ENCODE measurements at regions not wholly inside any gene's neighbourhood (a gene's known extent, or its start where the extent isn't known, plus 50 kb on each side); places are given as distances from the start of the nearest gene placed in this dataset.

DNA sequence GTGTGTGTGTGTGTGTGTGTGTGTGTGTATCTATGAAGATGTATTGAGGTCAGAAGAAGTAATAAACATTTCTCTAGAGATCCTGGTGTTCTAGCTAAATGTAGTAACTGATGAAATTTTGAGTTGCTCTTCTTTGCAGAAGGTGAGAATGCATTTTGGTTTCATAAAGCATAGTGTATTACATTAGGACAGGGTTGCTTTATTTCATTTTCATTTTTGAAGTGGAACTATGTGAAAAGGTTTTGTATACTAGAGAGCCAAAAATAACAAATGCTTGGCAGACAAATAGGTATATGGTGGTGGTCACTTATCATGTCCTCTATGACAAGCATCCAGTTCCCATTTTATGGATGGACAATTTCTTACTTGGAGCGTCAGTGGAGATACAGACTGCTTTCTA lies 99.0 kb downstream of the CASP12 start:
- Histone ChIP-seq H3K27ac (ENCODE audit: low read depth in 2 of 2, low read length in 2 of 2) (no peak overlapping the region), H3K4me3 (ENCODE audit: low read length in 2 of 2) (peak overlapping the region in 1 of 2 donors; percentile 2), H3K9me3 (ENCODE audit: control insufficient read depth in 2 of 2, low read length in 2 of 2) (no peaks in the 10 kb centered on the region), H3K9ac (ENCODE audit: low read depth in 1 of 2, low read length in 2 of 2) (no peak overlapping the region), H3K36me3 (ENCODE audit: control insufficient read depth in 2 of 2, insufficient read depth in 2 of 2, low read length in 2 of 2) (no peaks in the 10 kb centered on the region), H3K27me3 (ENCODE audit: control insufficient read depth in 2 of 2, insufficient read depth in 2 of 2, low read length in 2 of 2) (no peaks in the 10 kb centered on the region), H3K4me1 (ENCODE audit: control insufficient read depth in 2 of 2, insufficient read depth in 2 of 2, low read length in 2 of 2) (no peaks in the 10 kb centered on the region)

DNA sequence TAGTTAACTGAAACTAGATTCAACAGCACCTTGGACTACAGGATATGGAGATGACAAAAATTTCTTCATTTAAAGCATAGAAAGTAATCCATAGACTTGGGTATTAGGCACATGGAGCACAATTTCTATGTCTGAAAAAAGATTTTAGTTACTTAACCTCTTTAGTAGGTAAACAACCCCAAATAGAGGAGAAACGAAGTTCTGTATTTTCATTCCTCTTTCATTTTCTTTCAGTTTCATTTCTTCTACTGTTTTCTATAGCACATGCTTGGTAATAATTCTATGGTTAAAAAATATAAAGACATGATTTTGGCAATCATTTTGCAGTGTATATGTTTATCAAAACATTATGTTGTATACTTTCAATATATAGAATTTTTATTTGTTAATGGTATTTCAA lies 99.5 kb downstream of the CASP12 start:
- no peaks in the 10 kb centered on the region for H3K4me1 ChIP-seq (ENCODE audit: control insufficient read depth in 2 of 2, insufficient read depth in 2 of 2, low read length in 2 of 2)
- no peak overlapping the region for H3K27ac ChIP-seq (ENCODE audit: low read depth in 2 of 2, low read length in 2 of 2)
- H3K9me3 ChIP-seq (ENCODE audit: control insufficient read depth in 2 of 2, low read length in 2 of 2): no peaks in the 10 kb centered on the region
- H3K9ac ChIP-seq (ENCODE audit: low read depth in 1 of 2, low read length in 2 of 2): no peak overlapping the region
- no peaks in the 10 kb centered on the region for H3K36me3 ChIP-seq (ENCODE audit: control insufficient read depth in 2 of 2, insufficient read depth in 2 of 2, low read length in 2 of 2)
- H3K4me3 ChIP-seq (ENCODE audit: low read length in 2 of 2): peak overlapping the region in 1 of 2 donors; percentile 53
- no peaks in the 10 kb centered on the region for H3K27me3 ChIP-seq (ENCODE audit: control insufficient read depth in 2 of 2, insufficient read depth in 2 of 2, low read length in 2 of 2)

DNA sequence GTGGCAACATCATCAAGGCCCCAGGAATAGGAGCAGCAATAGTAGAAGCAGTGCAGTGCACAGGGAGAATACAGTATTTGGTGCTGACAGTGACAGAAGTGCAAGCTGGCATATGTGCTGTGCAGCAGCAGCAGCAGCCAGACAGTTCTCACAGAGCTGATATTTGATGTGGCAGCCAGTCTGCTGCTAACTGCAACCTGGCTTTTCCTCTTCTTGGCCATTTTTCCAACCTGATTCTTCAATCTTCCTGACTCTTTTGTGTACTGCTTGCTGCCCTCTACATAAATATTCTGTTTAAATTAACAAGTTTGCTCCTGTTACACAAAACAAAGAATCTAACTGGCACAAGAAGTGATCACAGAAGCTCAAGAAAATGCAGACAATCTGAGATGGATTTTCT lies 102.0 kb downstream of the CASP12 start:
- H3K9ac ChIP-seq (ENCODE audit: low read depth in 1 of 2, low read length in 2 of 2): no peak overlapping the region
- H3K27ac ChIP-seq (ENCODE audit: low read depth in 2 of 2, low read length in 2 of 2): no peak overlapping the region
- H3K4me3 ChIP-seq (ENCODE audit: low read length in 2 of 2): no peak overlapping the region
- H3K9me3 ChIP-seq (ENCODE audit: control insufficient read depth in 2 of 2, low read length in 2 of 2): no peaks in the 10 kb centered on the region
- no peaks in the 10 kb centered on the region for H3K4me1 ChIP-seq (ENCODE audit: control insufficient read depth in 2 of 2, insufficient read depth in 2 of 2, low read length in 2 of 2)
- no peaks in the 10 kb centered on the region for H3K36me3 ChIP-seq (ENCODE audit: control insufficient read depth in 2 of 2, insufficient read depth in 2 of 2, low read length in 2 of 2)
- no peaks in the 10 kb centered on the region for H3K27me3 ChIP-seq (ENCODE audit: control insufficient read depth in 2 of 2, insufficient read depth in 2 of 2, low read length in 2 of 2)

DNA sequence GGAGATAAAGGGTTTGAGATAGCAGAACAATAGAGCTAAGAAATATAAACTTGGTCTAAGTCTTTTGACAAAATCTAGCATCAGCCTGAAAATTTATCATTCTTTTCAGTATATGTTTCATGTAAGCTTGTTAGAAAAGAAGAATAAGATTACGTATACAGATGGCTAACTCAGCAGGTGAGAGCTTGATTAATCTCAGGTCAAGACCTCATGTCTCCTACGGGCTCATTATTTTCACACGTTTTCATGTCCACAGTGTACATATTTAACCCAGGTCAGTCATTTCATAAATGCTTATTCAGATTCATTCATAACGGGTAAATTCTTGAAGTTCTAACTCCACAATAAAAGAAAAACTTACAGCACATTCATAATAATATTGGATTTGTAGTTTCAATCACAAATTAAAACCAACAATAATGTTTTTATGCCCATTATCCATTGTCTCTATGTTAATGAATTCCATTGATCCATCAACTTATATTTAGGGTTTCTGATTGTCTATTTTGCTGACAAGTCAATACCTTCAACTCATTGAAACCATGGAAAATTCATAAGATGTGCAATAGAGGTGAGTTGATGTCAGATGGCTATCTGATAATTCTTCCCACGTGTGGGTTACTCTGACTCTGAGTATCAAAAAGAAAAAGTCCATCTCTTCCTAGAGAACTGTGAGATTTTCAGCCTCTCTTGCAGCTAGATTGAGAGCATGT lies 102.6 kb downstream of the CASP12 start:
- H3K9ac ChIP-seq (ENCODE audit: low read depth in 1 of 2, low read length in 2 of 2): no peak overlapping the region
- H3K4me3 ChIP-seq (ENCODE audit: low read length in 2 of 2): no peak overlapping the region
- no peaks in the 10 kb centered on the region for H3K9me3 ChIP-seq (ENCODE audit: control insufficient read depth in 2 of 2, low read length in 2 of 2)
- H3K36me3 ChIP-seq (ENCODE audit: control insufficient read depth in 2 of 2, insufficient read depth in 2 of 2, low read length in 2 of 2): no peaks in the 10 kb centered on the region
- no peaks in the 10 kb centered on the region for H3K4me1 ChIP-seq (ENCODE audit: control insufficient read depth in 2 of 2, insufficient read depth in 2 of 2, low read length in 2 of 2)
- H3K27me3 ChIP-seq (ENCODE audit: control insufficient read depth in 2 of 2, insufficient read depth in 2 of 2, low read length in 2 of 2): no peaks in the 10 kb centered on the region
- H3K27ac ChIP-seq (ENCODE audit: low read depth in 2 of 2, low read length in 2 of 2): no peak overlapping the region

DNA sequence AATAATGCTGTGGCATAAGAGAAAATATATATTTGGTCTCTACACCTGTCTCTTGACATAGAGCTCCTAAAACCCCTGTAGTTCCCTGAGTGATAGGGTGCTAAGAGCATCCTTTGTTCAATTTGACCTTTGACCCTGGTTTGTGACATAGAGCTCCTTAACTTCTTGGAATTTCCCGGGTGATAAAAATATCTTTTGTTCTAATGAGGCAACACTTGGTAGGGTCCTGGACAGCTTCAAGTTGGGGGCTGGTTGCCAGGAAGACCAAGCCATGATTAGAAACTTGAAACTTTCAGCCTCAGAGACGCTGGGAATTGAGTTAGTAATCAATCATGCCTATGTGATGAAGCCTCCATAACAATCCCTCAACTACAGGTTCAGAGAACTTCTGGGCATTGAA lies 105.4 kb downstream of the CASP12 start:
- Histone ChIP-seq H3K9me3 (ENCODE audit: control insufficient read depth in 2 of 2, low read length in 2 of 2) (no peaks in the 10 kb centered on the region), H3K27ac (ENCODE audit: low read depth in 2 of 2, low read length in 2 of 2) (no peak overlapping the region), H3K9ac (ENCODE audit: low read depth in 1 of 2, low read length in 2 of 2) (no peak overlapping the region), H3K36me3 (ENCODE audit: control insufficient read depth in 2 of 2, insufficient read depth in 2 of 2, low read length in 2 of 2) (no peaks in the 10 kb centered on the region), H3K27me3 (ENCODE audit: control insufficient read depth in 2 of 2, insufficient read depth in 2 of 2, low read length in 2 of 2) (no peaks in the 10 kb centered on the region), H3K4me3 (ENCODE audit: low read length in 2 of 2) (no peak overlapping the region), H3K4me1 (ENCODE audit: control insufficient read depth in 2 of 2, insufficient read depth in 2 of 2, low read length in 2 of 2) (no peaks in the 10 kb centered on the region)

DNA sequence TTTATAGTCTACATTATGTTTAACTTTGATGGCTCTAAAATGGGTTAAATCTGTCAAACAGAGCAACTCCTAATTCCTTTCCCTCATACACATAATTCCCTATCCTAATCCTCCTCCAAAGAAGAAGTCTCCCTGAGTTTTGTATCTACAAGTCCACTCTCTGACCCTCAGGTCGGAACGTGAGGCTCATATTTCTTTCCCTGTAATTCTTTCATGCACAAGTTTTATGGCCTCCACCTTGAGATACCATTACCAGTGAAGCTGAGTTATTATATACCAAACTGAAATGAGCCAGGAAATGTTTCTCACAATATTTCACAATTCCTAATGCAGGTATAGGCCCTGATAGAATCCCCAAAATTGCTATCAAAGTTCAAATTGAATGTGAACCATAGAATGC lies 106.4 kb downstream of the CASP12 start:
- no peaks in the 10 kb centered on the region for H3K4me1 ChIP-seq (ENCODE audit: control insufficient read depth in 2 of 2, insufficient read depth in 2 of 2, low read length in 2 of 2)
- H3K9me3 ChIP-seq (ENCODE audit: control insufficient read depth in 2 of 2, low read length in 2 of 2): no peaks in the 10 kb centered on the region
- H3K36me3 ChIP-seq (ENCODE audit: control insufficient read depth in 2 of 2, insufficient read depth in 2 of 2, low read length in 2 of 2): no peaks in the 10 kb centered on the region
- no peak overlapping the region for H3K27ac ChIP-seq (ENCODE audit: low read depth in 2 of 2, low read length in 2 of 2)
- no peaks in the 10 kb centered on the region for H3K27me3 ChIP-seq (ENCODE audit: control insufficient read depth in 2 of 2, insufficient read depth in 2 of 2, low read length in 2 of 2)
- H3K4me3 ChIP-seq (ENCODE audit: low read length in 2 of 2): no peak overlapping the region
- no peak overlapping the region for H3K9ac ChIP-seq (ENCODE audit: low read depth in 1 of 2, low read length in 2 of 2)

DNA sequence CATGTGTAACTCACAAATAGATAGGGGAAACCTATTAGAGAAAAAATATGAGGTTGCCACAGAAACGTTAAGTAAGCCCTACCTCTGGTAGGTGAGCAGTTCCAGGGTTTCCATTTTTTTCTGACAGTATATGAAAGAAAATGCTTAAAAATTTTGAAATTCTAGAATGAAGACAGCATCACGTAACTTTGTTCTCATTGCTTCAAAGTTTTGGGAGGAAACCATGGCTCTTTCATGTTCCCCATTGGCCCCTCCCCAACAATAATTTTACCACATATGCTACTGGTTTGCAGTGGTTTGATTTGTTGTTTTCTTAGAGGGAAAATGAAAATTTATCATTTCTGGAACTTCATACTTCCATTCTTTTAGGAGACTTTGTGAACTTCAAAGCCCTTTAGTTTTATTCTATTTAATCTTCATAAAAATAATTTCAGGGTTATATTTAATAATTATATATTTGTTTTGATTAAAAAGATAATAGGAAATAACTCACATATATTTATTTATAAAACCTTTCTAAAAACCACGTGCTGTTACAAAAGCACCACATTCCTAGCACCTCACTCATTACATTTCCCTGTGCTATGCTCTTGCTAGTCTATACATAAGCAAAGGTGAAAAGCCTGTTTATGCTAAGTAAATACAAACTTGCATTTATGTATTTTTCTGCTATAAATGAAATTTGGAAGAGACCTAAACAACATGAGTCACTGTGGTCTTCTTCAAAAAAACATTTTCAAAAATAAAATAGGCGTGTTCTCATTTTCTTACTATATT lies 113.4 kb downstream of the CASP12 start:
- Histone ChIP-seq H3K27ac (ENCODE audit: low read depth in 2 of 2, low read length in 2 of 2) (no peak overlapping the region), H3K9me3 (ENCODE audit: control insufficient read depth in 2 of 2, low read length in 2 of 2) (no peaks in the 10 kb centered on the region), H3K27me3 (ENCODE audit: control insufficient read depth in 2 of 2, insufficient read depth in 2 of 2, low read length in 2 of 2) (no peaks in the 10 kb centered on the region), H3K36me3 (ENCODE audit: control insufficient read depth in 2 of 2, insufficient read depth in 2 of 2, low read length in 2 of 2) (no peaks in the 10 kb centered on the region), H3K4me3 (ENCODE audit: low read length in 2 of 2) (no peak overlapping the region), H3K9ac (ENCODE audit: low read depth in 1 of 2, low read length in 2 of 2) (no peak overlapping the region), H3K4me1 (ENCODE audit: control insufficient read depth in 2 of 2, insufficient read depth in 2 of 2, low read length in 2 of 2) (no peaks in the 10 kb centered on the region)

DNA sequence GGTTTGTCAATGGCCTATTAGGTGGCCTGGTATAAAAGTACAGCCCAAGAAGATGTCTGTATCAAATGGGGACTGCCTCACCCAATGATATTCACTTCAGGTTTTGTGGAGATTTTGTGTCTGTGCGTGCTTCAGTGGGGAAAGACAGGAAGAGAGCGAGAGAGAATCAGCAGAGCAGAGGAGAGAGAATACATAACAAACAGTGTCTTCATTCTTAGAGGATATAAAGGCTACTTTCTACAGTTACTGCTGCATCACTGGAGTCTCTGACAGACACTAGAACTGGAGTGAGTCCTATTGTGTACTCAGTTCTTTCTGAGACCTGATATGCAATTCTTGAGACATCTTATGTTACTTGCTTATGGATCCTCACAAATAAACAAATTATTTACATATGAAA lies 115.0 kb downstream of the CASP12 start:
- Histone ChIP-seq H3K9ac (ENCODE audit: low read depth in 1 of 2, low read length in 2 of 2) (no peak overlapping the region), H3K27me3 (ENCODE audit: control insufficient read depth in 2 of 2, insufficient read depth in 2 of 2, low read length in 2 of 2) (no peaks in the 10 kb centered on the region), H3K9me3 (ENCODE audit: control insufficient read depth in 2 of 2, low read length in 2 of 2) (no peaks in the 10 kb centered on the region), H3K27ac (ENCODE audit: low read depth in 2 of 2, low read length in 2 of 2) (no peak overlapping the region), H3K36me3 (ENCODE audit: control insufficient read depth in 2 of 2, insufficient read depth in 2 of 2, low read length in 2 of 2) (no peaks in the 10 kb centered on the region), H3K4me1 (ENCODE audit: control insufficient read depth in 2 of 2, insufficient read depth in 2 of 2, low read length in 2 of 2) (no peaks in the 10 kb centered on the region), H3K4me3 (ENCODE audit: low read length in 2 of 2) (no peak overlapping the region)

DNA sequence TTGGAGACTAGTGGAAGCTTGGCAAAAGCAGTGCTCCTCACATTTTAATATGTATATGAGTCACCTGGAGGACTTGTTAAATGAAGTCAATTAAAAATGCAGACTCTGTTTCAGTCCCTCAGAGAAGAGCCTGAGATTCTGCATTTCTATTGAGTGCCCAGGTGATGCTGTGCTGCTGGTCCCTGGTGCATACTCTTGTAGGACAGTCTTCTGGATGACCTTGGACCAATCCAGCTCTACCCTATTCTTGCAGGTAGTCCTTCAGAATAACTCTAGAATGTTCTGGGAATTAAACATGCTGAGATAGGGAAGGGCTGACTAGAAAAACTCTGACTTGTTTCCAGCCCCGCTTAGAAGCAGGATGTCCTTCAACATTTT lies 115.9 kb downstream of the CASP12 start:
- Histone ChIP-seq H3K9me3 (ENCODE audit: control insufficient read depth in 2 of 2, low read length in 2 of 2) (no peaks in the 10 kb centered on the region), H3K4me3 (ENCODE audit: low read length in 2 of 2) (no peak overlapping the region), H3K27me3 (ENCODE audit: control insufficient read depth in 2 of 2, insufficient read depth in 2 of 2, low read length in 2 of 2) (no peaks in the 10 kb centered on the region), H3K4me1 (ENCODE audit: control insufficient read depth in 2 of 2, insufficient read depth in 2 of 2, low read length in 2 of 2) (no peaks in the 10 kb centered on the region), H3K36me3 (ENCODE audit: control insufficient read depth in 2 of 2, insufficient read depth in 2 of 2, low read length in 2 of 2) (no peaks in the 10 kb centered on the region), H3K27ac (ENCODE audit: low read depth in 2 of 2, low read length in 2 of 2) (no peak overlapping the region), H3K9ac (ENCODE audit: low read depth in 1 of 2, low read length in 2 of 2) (no peak overlapping the region)

DNA sequence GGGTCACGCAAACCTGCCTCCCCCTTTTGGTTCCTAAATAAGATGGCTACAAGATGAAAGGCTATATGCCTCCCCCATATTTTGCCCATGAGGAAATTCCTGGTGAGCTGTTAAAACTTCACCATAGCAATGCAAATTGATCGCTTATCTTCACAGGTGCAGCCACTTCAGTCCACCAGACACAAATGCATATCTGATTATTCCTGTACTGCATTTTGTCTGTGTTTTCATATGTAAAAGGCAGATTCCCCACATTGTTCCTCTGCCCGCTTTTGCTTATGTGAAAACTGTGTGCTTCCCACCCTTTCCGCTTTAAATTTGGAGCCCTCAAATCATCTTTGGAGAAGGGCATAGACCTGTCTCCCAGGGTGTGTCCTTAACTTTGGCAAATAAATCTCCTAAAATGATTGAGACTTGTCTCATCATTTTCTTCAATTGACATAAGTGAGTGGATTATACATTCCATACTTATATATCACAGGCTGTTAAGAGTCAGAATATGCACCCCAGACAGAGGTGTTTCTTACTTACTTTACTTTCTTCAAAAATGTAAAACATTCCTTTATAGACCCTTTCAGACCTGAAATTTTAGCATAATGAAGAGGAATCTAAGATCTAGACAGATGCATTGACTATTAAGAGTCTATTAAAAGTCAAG lies 116.4 kb downstream of the CASP12 start:
- Histone ChIP-seq H3K4me1 (ENCODE audit: control insufficient read depth in 2 of 2, insufficient read depth in 2 of 2, low read length in 2 of 2) (no peaks in the 10 kb centered on the region), H3K4me3 (ENCODE audit: low read length in 2 of 2) (no peak overlapping the region), H3K9ac (ENCODE audit: low read depth in 1 of 2, low read length in 2 of 2) (no peak overlapping the region), H3K9me3 (ENCODE audit: control insufficient read depth in 2 of 2, low read length in 2 of 2) (no peaks in the 10 kb centered on the region), H3K27me3 (ENCODE audit: control insufficient read depth in 2 of 2, insufficient read depth in 2 of 2, low read length in 2 of 2) (no peaks in the 10 kb centered on the region), H3K27ac (ENCODE audit: low read depth in 2 of 2, low read length in 2 of 2) (no peak overlapping the region), H3K36me3 (ENCODE audit: control insufficient read depth in 2 of 2, insufficient read depth in 2 of 2, low read length in 2 of 2) (no peaks in the 10 kb centered on the region)

Data from mucosa of rectum (tissue), 2 donors.